Activated CD8-positive, alpha-beta T cell treated with anti-CD3 and anti-CD28 coated beads, Interleukin-2, amount 10 ng/mL, durations not matched to agents 7 days and 5 days (primary cell): ENCODE measurements at regions not wholly inside any gene's neighbourhood (a gene's known extent, or its start where the extent isn't known, plus 50 kb on each side); places are given as distances from the start of the nearest gene placed in this dataset.

Experiments used
- ATAC-seq: fragments of 150-1000 bp; cut with Tn5 transposase; one replicate; pipeline ENCODE4 v1.10.0; 2021; ENCODE audit warnings: moderate library complexity
- CTCF ChIA-PET: fragments of 350-600 bp; sonication (Branson Sonifier 250); formaldehyde crosslinking; loops from one replicate; lab custom pipeline; 2021; ENCODE audit warnings: antibody characterized with exemption; lab: Charles Lee
- POLR2A ChIA-PET: fragments of 350-600 bp; sonication (Branson Sonifier 250); formaldehyde crosslinking; loops from one replicate; lab custom pipeline; 2021; ENCODE audit warnings: antibody characterized with exemption; lab: Charles Lee
- DNase-seq: peaks from one replicate; pipeline ENCODE4 v3.0.0-alpha.2; 2020
- H3K27ac Mint-ChIP-seq: one replicate; pipeline ENCODE4 v1.8.0; 2021; ENCODE audit warnings: mild to moderate bottlenecking, mixed read lengths
- H3K27me3 Mint-ChIP-seq: one replicate; pipeline ENCODE4 v1.8.0; 2021; ENCODE audit warnings: low read depth, mixed read lengths
- H3K36me3 Mint-ChIP-seq: one replicate; pipeline ENCODE4 v1.8.0; 2021; ENCODE audit warnings: low read depth, mixed read lengths
- H3K4me1 Mint-ChIP-seq: one replicate; pipeline ENCODE4 v1.8.0; 2021; ENCODE audit warnings: low read depth, mixed read lengths
- H3K4me3 Mint-ChIP-seq: one replicate; pipeline ENCODE4 v1.8.0; 2021; ENCODE audit warnings: mild to moderate bottlenecking, mixed read lengths
- H3K9me3 Mint-ChIP-seq: one replicate; pipeline ENCODE4 v1.8.0; 2022; ENCODE audit warnings: mixed read lengths; ENCODE audit not compliant: insufficient read depth

DNA sequence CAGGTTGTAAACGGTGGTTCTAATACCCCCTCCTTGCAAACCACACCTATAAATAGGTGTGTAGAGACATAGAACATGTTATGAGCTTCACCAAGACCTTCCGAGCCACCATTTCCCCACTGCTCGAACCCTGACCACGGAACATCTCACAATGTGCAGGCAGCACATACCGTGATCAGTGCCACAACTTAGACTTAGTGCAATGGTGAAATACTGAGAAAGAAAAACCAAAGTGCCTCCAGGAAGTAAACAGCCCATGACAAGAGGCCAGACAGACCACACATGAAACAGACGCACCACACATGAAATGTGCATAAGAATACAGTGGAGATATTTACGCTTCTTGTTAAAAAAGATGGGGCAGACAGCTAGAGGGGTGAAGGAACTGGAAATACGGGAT, 166.9 kb upstream of the CCND2 start:
- peak; percentile 79 for ATAC-seq
- DNase-seq = peak; percentile 72
- H3K36me3 Mint-ChIP-seq = peaks cover 13% of the 10 kb centered on the region
- peaks cover 57% of the 10 kb centered on the region for H3K4me1 Mint-ChIP-seq
- ChIA-PET POLR2A (interaction anchor here (0.6 to 3.5 kb wide), 13 partner anchors 10 to 420 kb away, joined by 3 to 68 read pairs (median 4); partner anchors contain the start of gene CCND2), CTCF (interaction anchor here (0.7 to 3.7 kb wide), 27 partner anchors 11 to 240 kb away, joined by 3 to 132 read pairs (median 8); partner anchors contain the start of gene CCND2)
- peaks cover 5% of the 10 kb centered on the region for H3K27me3 Mint-ChIP-seq
- H3K27ac Mint-ChIP-seq = peak overlapping the region; percentile 92
- no peaks in the 10 kb centered on the region for H3K9me3 Mint-ChIP-seq
- H3K4me3 Mint-ChIP-seq = peak overlapping the region; percentile 60

DNA sequence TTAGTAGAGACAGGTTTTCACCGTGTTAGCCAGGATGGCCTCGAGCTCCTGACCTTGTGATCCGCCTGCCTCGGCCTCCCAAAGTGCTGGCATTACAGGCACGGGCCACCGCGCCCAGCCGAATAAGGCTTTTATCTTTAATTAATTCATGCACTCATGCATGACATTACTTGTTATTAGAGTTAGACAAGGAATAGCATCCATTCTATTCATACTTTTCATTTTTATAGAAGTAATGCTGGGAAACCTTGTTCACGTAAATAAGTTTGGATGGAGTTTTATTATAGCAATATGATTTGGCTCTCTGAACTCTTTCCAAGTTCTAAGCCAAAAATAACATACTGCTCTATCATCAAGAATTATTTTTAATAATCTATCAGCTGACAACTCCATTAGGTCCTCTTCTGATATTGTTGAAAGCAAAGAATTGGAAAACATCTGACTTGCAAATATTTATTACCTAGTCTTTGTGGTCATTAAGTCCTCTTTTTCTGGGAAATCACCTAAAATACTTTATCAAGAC, 168.8 kb upstream of the CCND2 start:
- Mint-ChIP-seq H3K9me3 (no peaks in the 10 kb centered on the region), H3K4me1 (peaks cover 41% of the 10 kb centered on the region), H3K27me3 (peaks cover 5% of the 10 kb centered on the region), H3K27ac (no peak overlapping the region), H3K4me3 (no peak overlapping the region), H3K36me3 (peaks cover 6% of the 10 kb centered on the region)
- ChIA-PET CTCF (interaction anchor here (3.7 kb wide), 1 partner anchor 46 kb away, joined by 94 read pairs; no protein-coding TSS in a partner anchor), POLR2A (interaction anchor here (0.7 to 1.3 kb wide), 4 partner anchors 159 to 173 kb away, joined by 3 to 6 read pairs (median 4); no protein-coding TSS in a partner anchor)
- DNase-seq (no peak), ATAC-seq (no peak)

DNA sequence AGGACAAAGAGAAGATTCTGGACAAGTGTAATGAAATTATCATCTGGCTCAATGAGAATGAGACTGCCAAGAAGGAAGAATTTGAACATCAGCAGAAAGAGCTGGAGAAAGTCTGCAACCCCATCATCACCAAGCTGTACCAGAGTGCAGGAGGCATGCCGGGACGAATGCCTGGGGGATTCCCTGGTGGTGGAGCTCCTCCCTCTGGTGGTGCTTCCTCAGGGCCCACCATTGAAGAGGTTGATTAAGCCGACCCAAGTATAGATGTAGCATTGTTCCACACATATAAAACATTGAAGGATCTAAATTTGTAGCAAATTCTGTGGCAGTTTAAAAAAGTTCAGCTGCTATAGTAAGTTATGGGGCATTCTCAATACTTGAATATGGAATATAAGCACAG, 174.3 kb upstream of the CCND2 start:
- no peak for DNase-seq
- Mint-ChIP-seq H3K4me3 (no peak overlapping the region), H3K4me1 (peaks cover 13% of the 10 kb centered on the region), H3K36me3 (no peaks in the 10 kb centered on the region), H3K27ac (no peak overlapping the region), H3K9me3 (no peaks in the 10 kb centered on the region), H3K27me3 (peaks cover 5% of the 10 kb centered on the region)
- CTCF ChIA-PET = interaction anchor here (0.9 to 2.0 kb wide), 6 partner anchors 8 to 214 kb away, joined by 3 to 6 read pairs (median 3); no protein-coding TSS in a partner anchor
- no peak for ATAC-seq
- POLR2A ChIA-PET = no interaction called here

DNA sequence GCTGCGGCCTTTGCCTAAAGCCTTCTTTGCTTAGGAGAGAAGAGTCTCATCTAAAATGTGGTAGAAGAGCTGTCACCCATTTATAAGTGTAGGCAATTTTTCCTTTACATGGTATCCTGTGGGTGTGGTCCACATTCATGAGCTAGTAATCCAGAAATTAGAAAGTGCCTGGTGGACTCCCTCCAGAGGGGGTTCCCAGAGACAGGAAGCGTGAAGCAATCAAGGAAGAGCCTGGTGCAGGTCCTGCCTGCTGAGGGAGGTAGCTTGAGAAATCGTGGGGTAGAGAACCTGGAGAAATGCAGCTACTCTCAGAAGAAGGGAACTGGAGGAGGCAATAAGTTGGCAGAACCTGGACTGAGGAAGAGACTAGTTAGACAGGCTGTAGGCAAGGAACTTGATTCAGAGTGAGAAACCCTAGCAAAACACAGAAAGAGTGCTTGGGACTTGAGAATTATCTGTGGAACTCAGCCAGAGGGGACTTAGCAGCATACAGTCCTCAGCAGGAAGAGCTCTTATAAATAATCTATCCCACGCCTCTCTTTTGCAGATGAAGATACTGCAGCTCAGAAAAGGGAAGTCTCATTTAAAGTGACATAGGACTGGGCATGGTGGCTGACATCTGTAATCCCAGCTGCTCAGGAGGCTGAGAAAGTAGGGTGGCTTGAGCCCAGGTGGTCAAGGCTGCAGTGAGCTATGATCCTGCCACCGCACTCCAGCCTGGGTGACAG, 182.4 kb upstream of the CCND2 start:
- Mint-ChIP-seq H3K36me3 (no peaks in the 10 kb centered on the region), H3K4me1 (peaks cover 6% of the 10 kb centered on the region), H3K9me3 (no peaks in the 10 kb centered on the region), H3K4me3 (no peak overlapping the region), H3K27me3 (peaks cover 10% of the 10 kb centered on the region), H3K27ac (no peak overlapping the region)
- no peak for DNase-seq
- ChIA-PET POLR2A (no interaction called here), CTCF (interaction anchor here (0.7 to 1.7 kb wide), 3 partner anchors 16 to 513 kb away, joined by 3 to 16 read pairs (median 3); no protein-coding TSS in a partner anchor)
- ATAC-seq = no peak

DNA sequence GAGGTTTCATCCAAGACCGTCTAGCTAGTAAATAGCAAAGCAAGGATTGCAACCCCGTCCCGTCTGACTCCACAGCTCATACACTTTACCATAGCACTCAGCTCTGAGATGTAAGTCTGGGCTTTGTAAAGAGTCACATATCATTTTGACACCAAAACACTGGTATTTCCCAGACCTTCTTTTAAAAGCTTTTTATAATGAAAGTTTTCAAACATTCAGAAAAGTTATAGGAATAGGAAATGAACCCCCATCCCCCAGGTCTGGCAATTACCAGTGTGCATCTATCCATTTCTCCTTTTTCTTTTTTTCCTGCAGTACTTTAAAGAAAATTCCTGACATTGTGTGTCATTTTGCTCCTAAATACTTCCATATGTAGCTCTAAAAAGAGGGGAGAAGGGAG, 183.6 kb upstream of the CCND2 start:
- ATAC-seq (no peak), DNase-seq (no peak)
- peaks cover 6% of the 10 kb centered on the region for H3K4me1 Mint-ChIP-seq
- H3K27me3 Mint-ChIP-seq = peaks cover 10% of the 10 kb centered on the region
- ChIA-PET POLR2A (no interaction called here), CTCF (interaction anchor here (0.7 to 0.8 kb wide), 2 partner anchors 10 to 17 kb away, joined by 4 read pairs; no protein-coding TSS in a partner anchor)
- H3K4me3 Mint-ChIP-seq = no peak overlapping the region
- H3K27ac Mint-ChIP-seq = no peak overlapping the region
- no peaks in the 10 kb centered on the region for H3K36me3 Mint-ChIP-seq
- H3K9me3 Mint-ChIP-seq = no peaks in the 10 kb centered on the region

DNA sequence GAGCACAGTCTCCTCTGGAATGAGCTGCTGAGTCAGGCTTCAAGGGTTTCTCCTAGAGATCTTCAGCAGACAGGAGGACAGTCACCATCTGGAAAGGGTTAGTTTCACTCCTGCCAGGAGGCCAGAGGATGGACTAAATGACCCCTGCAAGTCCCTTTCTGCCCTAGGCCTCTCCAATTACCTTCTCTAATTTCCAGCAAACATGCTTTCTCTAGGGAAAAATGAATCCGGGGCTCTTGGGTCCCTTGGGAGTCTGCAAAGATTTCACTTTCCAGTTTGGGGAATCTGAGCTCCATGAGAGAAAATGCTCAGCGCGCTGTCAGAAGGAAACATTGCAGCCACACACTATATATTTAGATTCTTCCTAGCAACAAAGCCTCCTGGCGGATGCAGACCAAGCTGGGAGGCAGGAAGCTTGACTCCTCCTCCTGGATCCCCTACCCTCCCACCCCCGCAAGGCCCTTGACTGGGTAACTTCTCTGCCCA, 184.4 kb upstream of the CCND2 start:
- Mint-ChIP-seq H3K27me3 (peaks cover 10% of the 10 kb centered on the region), H3K36me3 (no peaks in the 10 kb centered on the region), H3K4me1 (peaks cover 6% of the 10 kb centered on the region), H3K27ac (no peak overlapping the region), H3K9me3 (no peaks in the 10 kb centered on the region), H3K4me3 (no peak overlapping the region)
- DNase-seq (no peak), ATAC-seq (no peak)
- ChIA-PET CTCF (no interaction called here), POLR2A (no interaction called here)

DNA sequence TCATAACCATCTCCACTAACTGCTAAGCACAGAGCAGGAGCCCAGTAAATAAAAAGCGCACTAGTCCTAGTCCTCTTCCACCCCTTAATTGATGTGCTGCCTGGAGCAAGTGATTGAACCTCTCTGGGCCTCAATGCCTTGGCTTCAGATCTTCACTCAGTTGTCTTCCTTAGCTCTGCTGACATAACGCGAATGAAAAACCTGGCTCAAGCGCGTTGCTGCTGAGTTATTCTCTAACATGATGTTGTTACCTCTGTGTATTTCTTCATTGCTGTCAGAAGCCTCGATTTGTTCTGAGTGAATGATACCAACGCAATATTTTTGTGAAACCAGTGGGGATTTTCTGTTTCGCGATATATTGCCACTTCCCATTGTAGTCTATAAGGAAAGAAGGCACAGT, 185.1 kb upstream of the CCND2 start:
- Mint-ChIP-seq H3K27me3 (peaks cover 5% of the 10 kb centered on the region), H3K36me3 (no peaks in the 10 kb centered on the region), H3K4me3 (no peak overlapping the region), H3K27ac (no peak overlapping the region), H3K9me3 (no peaks in the 10 kb centered on the region), H3K4me1 (peaks cover 4% of the 10 kb centered on the region)
- ChIA-PET CTCF (no interaction called here), POLR2A (no interaction called here)
- no peak for ATAC-seq
- DNase-seq = no peak

DNA sequence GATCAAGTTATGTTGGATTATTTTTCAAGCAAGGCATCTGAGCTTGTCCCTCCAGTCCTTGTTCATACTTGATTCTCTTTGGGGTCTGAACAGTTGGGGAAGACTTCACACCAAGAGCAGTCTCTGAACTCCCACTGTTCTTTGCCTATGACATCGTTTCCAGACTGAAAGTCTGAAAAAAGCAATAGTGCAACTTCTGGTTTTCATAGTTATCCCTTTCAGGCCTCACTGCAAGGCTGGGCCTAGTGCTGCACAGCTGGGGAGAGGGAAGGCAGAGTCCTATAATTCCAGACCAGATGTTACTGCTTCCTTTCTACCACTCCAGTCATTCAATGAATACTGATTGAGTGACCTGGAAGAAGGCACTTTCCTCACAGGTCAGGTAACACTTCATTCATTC, 187.1 kb upstream of the CCND2 start:
- no peak for DNase-seq
- Mint-ChIP-seq H3K27me3 (peaks cover 4% of the 10 kb centered on the region), H3K27ac (no peak overlapping the region), H3K4me3 (no peak overlapping the region), H3K9me3 (no peaks in the 10 kb centered on the region), H3K36me3 (no peaks in the 10 kb centered on the region), H3K4me1 (peaks cover 4% of the 10 kb centered on the region)
- ATAC-seq = no peak
- POLR2A ChIA-PET = interaction anchor here (0.6 kb wide), 1 partner anchor 32 kb away, joined by 3 read pairs; no protein-coding TSS in a partner anchor
- CTCF ChIA-PET = no interaction called here

DNA sequence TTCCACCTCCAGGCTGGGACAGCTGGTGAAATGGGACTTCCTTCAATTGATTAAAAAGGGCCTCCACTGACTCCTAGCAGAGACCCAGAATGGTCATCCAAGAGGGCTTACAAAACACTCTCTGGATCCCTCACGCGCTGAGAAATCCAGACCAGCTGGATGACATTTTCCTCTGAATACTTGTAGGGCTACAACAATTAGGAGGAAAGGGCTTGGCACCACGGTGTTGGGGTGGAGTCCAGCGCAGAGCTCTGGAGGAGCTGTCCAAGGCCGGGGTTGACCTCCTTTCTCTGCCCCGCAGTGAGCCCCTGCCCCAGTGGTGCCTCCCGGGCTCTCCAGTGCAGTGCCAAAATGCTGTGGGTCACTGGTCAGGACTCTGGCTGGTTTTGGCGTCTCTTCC, 189.0 kb upstream of the CCND2 start:
- Mint-ChIP-seq H3K4me3 (no peak overlapping the region), H3K36me3 (no peaks in the 10 kb centered on the region), H3K9me3 (no peaks in the 10 kb centered on the region), H3K27me3 (peaks cover 5% of the 10 kb centered on the region), H3K4me1 (no peaks in the 10 kb centered on the region), H3K27ac (no peak overlapping the region)
- ATAC-seq (no peak), DNase-seq (no peak)
- POLR2A ChIA-PET = no interaction called here
- CTCF ChIA-PET = interaction anchor here (1.0 kb wide), 2 partner anchors 9 to 29 kb away, joined by 3 to 4 read pairs; no protein-coding TSS in a partner anchor

DNA sequence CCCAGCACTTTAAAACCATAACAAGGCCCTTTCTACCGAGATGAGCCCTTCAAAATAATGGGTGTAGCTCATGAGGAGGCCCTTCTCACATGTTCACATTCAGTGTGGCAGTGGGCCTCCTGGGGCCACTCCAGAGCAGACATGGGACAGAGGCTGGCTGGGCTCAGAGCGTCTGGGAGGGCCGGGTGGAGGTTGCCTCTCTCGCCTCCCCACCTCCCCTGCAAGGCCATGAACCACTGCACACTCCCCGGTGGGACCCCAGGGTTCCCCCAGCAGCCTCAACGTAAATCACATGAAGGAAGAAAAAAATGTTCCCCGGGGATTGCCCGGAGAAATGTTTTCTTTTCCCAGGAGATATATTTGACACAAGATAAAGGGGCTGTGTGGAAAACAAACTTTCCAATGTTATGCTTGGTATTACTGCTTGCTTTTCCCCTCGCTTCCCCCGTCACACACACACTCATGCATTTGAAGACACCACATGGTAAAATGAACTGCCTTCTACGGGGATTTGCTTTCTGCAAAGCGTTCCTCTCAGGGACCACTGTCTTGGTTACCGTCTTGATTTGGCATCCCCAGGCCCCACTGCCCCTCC, 190.7 kb upstream of the CCND2 start:
- Mint-ChIP-seq H3K36me3 (peaks cover 3% of the 10 kb centered on the region), H3K27ac (no peak overlapping the region), H3K9me3 (no peaks in the 10 kb centered on the region), H3K27me3 (peaks cover 5% of the 10 kb centered on the region), H3K4me3 (no peak overlapping the region), H3K4me1 (no peaks in the 10 kb centered on the region)
- CTCF ChIA-PET = no interaction called here
- POLR2A ChIA-PET = no interaction called here
- ATAC-seq (no peak), DNase-seq (no peak)

DNA sequence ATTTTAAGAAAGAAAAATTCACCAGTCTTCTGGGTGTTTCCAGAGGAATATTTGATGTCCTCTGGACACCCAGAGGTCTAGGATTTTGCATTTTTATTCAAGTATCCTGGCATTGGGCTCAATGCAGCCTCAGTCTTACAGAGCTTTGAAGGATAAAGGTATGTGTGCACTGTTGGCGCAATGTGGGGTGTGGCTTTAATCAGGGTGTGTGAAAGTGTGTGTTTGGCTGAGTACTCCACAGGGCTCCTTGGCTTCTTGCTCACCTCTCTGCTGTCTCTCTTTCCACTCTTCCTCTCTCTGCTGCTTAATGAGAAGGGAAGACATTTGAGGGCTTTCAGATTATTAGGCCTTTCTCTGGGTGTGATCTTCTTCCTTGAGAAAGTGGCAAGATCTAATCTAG, 193.3 kb upstream of the CCND2 start:
- Mint-ChIP-seq H3K4me1 (no peaks in the 10 kb centered on the region), H3K27ac (no peak overlapping the region), H3K4me3 (no peak overlapping the region), H3K9me3 (no peaks in the 10 kb centered on the region), H3K36me3 (peaks cover 8% of the 10 kb centered on the region), H3K27me3 (peaks cover 14% of the 10 kb centered on the region)
- POLR2A ChIA-PET = no interaction called here
- ATAC-seq (no peak), DNase-seq (no peak)
- CTCF ChIA-PET = interaction anchor here (1.0 kb wide), 1 partner anchor 10 kb away, joined by 4 read pairs; no protein-coding TSS in a partner anchor
